HEK293T (cell line): ENCODE measurements at regions not wholly inside any gene's neighbourhood (a gene's known extent, or its start where the extent isn't known, plus 50 kb on each side); places are given as distances from the start of the nearest gene placed in this dataset.

Source experiments
- ARNT ChIP-seq: fragments of 450-650 bp; IDR thresholded peaks from 2 replicates; pipeline ENCODE4 v1.6.1; 2017; ENCODE audit warnings: mild to moderate bottlenecking
- BHLHE40 ChIP-seq: fragments of 450-650 bp; IDR thresholded peaks from 2 replicates; pipeline ENCODE4 v1.6.1; 2016; ENCODE audit warnings: mild to moderate bottlenecking, moderate library complexity, borderline replicate concordance
- FOXA1 ChIP-seq: fragments of 450-650 bp; IDR thresholded peaks from 2 replicates; pipeline ENCODE4 v1.6.1; 2016; ENCODE audit warnings: mild to moderate bottlenecking
- FOXK2 ChIP-seq: fragments of 450-650 bp; IDR thresholded peaks from 2 replicates; pipeline ENCODE4 v1.6.1; 2016; ENCODE audit warnings: mild to moderate bottlenecking
- FOXM1 ChIP-seq: fragments of 450-650 bp; IDR thresholded peaks from 2 replicates; pipeline ENCODE4 v1.6.1; 2017; ENCODE audit warnings: mild to moderate bottlenecking, borderline replicate concordance
- HDGF ChIP-seq: fragments of 450-650 bp; IDR thresholded peaks from 2 replicates; pipeline ENCODE4 v1.6.1; 2017; ENCODE audit warnings: antibody characterized with exemption, borderline replicate concordance
- L3MBTL2 ChIP-seq: fragments of 450-650 bp; conservative IDR thresholded peaks from 2 replicates; pipeline ENCODE4 v1.6.1; 2016; ENCODE audit warnings: mild to moderate bottlenecking
- SP1 ChIP-seq: fragments of 450-650 bp; IDR thresholded peaks from 2 replicates; pipeline ENCODE4 v1.6.1; 2017
- SUZ12 ChIP-seq: fragments of 450-650 bp; IDR thresholded peaks from 2 replicates; pipeline ENCODE4 v1.6.1; 2016; ENCODE audit warnings: mild to moderate bottlenecking
- TARDBP ChIP-seq: fragments of 450-650 bp; IDR thresholded peaks from 2 replicates; pipeline ENCODE4 v1.6.1; 2016
- ZNF384 ChIP-seq: fragments of 450-650 bp; IDR thresholded peaks from 2 replicates; pipeline ENCODE4 v1.6.1; 2016
- TF ChIP-seq, protein P1 (sequence below): fragments of 450-650 bp; IDR thresholded peaks from 2 replicates; pipeline ENCODE4 v1.6.1; 2016

DNA sequence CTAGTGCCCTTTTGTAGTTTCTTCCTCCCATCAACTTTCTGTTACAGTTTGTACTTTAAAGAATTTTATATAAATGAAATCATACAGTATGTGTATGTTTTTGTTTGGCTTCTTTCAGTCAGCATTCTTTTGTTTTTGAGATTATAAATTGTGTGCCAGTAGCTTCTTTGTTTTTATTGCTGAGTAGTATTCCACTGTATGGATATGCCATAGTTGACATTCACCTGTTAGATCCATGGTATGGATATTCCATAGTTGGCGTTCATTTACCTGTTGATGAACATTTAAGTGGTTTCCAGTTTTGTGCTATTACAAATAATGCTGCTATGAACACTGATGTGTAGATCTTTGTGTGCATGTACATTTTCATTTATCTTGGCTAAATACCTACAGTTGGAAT, 70.8 kb upstream of the SYPL1 start:
- TF ChIP-seq FOXM1 (no peak), BHLHE40 (no peak), SP1 (no peak), L3MBTL2 (no peak), FOXA1 (no peak), SUZ12 (no peak), TARDBP (no peak), ZNF384 (no peak), ARNT (no peak), FOXK2 (no peak), HDGF (no peak)
- TF ChIP-seq, protein P1, sequence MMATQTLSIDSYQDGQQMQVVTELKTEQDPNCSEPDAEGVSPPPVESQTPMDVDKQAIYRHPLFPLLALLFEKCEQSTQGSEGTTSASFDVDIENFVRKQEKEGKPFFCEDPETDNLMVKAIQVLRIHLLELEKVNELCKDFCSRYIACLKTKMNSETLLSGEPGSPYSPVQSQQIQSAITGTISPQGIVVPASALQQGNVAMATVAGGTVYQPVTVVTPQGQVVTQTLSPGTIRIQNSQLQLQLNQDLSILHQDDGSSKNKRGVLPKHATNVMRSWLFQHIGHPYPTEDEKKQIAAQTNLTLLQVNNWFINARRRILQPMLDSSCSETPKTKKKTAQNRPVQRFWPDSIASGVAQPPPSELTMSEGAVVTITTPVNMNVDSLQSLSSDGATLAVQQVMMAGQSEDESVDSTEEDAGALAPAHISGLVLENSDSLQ, result no peak
